Lower lobe of right lung (tissue), 2 donors: ENCODE measurements at regions not wholly inside any gene's neighbourhood (a gene's known extent, or its start where the extent isn't known, plus 50 kb on each side); places are given as distances from the start of the nearest gene placed in this dataset.

Source experiments
- ATAC-seq, 2 donors: fragments of 200-7000 bp; cut with Tn5 transposase; one replicate each; pipeline ENCODE4 v1.9.1; 2020 to 2022; ENCODE audit warnings: mild to moderate bottlenecking in 2 of 2, moderate library complexity in 2 of 2
- DNase-seq: peaks from one replicate; pipeline ENCODE4 v3.0.0-alpha.2; 2020
- H3K27ac ChIP-seq: fragments of 200-600 bp; one replicate; pipeline ENCODE4 v1.8.0; 2022
- H3K27me3 ChIP-seq: fragments of 200-600 bp; one replicate; pipeline ENCODE4 v1.8.0; 2022; ENCODE audit warnings: low read depth
- H3K36me3 ChIP-seq: fragments of 200-600 bp; one replicate; pipeline ENCODE4 v1.8.0; 2022; ENCODE audit warnings: mild to moderate bottlenecking
- H3K4me1 ChIP-seq: fragments of 200-600 bp; one replicate; pipeline ENCODE4 v1.8.0; 2022
- H3K4me3 ChIP-seq: fragments of 200-600 bp; one replicate; pipeline ENCODE4 v1.8.0; 2022; ENCODE audit warnings: mild to moderate bottlenecking
- H3K9me3 ChIP-seq: fragments of 200-600 bp; one replicate; pipeline ENCODE4 v1.8.0; 2022
- intact Hi-C: fragments of 100-400 bp; cut with DNase I; formaldehyde crosslinking; loops from one replicate; pipeline ENCODE4 v1.11.0; 2022
- TF ChIP-seq, protein P1 (sequence below): fragments of 200-600 bp; IDR thresholded peaks from one replicate; pipeline ENCODE4 v1.8.0; 2022; ENCODE audit warnings: antibody characterized with exemption, mild to moderate bottlenecking
- donor health status: DM: no; HTN: yes; CAD: no; lungs with severe emphysema.

GRCh38 chr3:36201546-36201945 is 178.8 kb upstream of the STAC start:
- no peaks in the 10 kb centered on the region for H3K27me3 ChIP-seq
- H3K36me3 ChIP-seq, result no peaks in the 10 kb centered on the region
- TF ChIP-seq, protein P1, sequence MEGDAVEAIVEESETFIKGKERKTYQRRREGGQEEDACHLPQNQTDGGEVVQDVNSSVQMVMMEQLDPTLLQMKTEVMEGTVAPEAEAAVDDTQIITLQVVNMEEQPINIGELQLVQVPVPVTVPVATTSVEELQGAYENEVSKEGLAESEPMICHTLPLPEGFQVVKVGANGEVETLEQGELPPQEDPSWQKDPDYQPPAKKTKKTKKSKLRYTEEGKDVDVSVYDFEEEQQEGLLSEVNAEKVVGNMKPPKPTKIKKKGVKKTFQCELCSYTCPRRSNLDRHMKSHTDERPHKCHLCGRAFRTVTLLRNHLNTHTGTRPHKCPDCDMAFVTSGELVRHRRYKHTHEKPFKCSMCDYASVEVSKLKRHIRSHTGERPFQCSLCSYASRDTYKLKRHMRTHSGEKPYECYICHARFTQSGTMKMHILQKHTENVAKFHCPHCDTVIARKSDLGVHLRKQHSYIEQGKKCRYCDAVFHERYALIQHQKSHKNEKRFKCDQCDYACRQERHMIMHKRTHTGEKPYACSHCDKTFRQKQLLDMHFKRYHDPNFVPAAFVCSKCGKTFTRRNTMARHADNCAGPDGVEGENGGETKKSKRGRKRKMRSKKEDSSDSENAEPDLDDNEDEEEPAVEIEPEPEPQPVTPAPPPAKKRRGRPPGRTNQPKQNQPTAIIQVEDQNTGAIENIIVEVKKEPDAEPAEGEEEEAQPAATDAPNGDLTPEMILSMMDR, result no peak
- DNase-seq (no peak), ATAC-seq (no peak)
- intact Hi-C loops, result no loop called here
- no peak overlapping the region for H3K27ac ChIP-seq
- H3K4me1 ChIP-seq, result no peaks in the 10 kb centered on the region
- H3K9me3 ChIP-seq, result no peaks in the 10 kb centered on the region
- H3K4me3 ChIP-seq, result no peak overlapping the region

- no peak for DNase-seq
- Histone ChIP-seq H3K36me3 (no peaks in the 10 kb centered on the region), H3K4me1 (no peaks in the 10 kb centered on the region), H3K27me3 (no peaks in the 10 kb centered on the region), H3K9me3 (no peaks in the 10 kb centered on the region), H3K27ac (no peak overlapping the region), H3K4me3 (no peak overlapping the region)
- no peak for ATAC-seq
- TF ChIP-seq, protein P1, result no peak
- intact Hi-C loops, result no loop called here
Observed at GRCh38 chr3:36206956-36207580, 173.2 kb upstream of the STAC start.

DNA sequence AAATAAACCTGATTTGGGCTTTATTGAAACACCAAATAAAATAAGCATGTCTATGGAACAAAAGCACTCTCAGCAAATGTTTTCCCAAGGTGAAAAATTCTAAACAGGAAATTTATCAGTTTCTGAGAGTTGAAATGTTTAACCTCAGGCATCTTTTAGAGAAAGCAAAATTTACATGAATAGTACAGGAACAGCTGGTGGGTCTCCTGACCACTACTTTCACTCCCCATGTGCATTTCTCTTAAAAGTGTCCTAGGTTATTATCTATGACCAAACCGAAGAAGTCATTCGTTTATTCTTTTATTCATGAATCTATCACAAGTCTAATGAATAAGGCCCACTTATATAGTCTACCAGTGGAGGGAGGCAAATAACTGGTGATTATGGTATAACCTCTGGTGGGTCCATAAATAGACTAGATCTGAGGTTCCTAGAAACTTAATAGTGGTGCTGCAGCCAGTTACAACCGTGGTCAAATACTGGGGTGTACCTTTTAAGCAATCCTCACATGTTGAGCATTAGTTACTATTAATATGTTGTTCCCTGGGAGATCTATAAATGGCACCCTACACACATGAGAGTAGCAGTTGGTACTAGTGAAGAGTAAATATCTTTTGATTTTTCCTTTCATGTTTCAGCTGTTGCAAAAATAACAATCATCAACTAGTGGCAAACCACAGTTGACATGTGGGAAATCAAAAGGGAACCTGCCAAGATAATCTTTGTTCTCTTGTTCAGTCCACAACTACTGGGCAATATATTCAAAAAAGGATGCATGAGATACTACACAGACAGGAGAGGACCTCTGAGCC is 169.3 kb upstream of the STAC start:
- intact Hi-C loops, result no loop called here
- Histone ChIP-seq H3K9me3 (no peaks in the 10 kb centered on the region), H3K4me3 (no peak overlapping the region), H3K4me1 (no peaks in the 10 kb centered on the region), H3K36me3 (no peaks in the 10 kb centered on the region), H3K27ac (no peak overlapping the region), H3K27me3 (no peaks in the 10 kb centered on the region)
- TF ChIP-seq, protein P1, result no peak
- ATAC-seq (no peak), DNase-seq (no peak)

GRCh38 chr3:36211652-36211999 is 168.7 kb upstream of the STAC start:
- H3K27ac ChIP-seq, result no peak overlapping the region
- intact Hi-C loops, result no loop called here
- no peaks in the 10 kb centered on the region for H3K36me3 ChIP-seq
- no peaks in the 10 kb centered on the region for H3K4me1 ChIP-seq
- H3K4me3 ChIP-seq, result no peak overlapping the region
- no peaks in the 10 kb centered on the region for H3K9me3 ChIP-seq
- TF ChIP-seq, protein P1, result no peak
- DNase-seq (no peak), ATAC-seq (no peak)
- H3K27me3 ChIP-seq, result no peaks in the 10 kb centered on the region

DNA sequence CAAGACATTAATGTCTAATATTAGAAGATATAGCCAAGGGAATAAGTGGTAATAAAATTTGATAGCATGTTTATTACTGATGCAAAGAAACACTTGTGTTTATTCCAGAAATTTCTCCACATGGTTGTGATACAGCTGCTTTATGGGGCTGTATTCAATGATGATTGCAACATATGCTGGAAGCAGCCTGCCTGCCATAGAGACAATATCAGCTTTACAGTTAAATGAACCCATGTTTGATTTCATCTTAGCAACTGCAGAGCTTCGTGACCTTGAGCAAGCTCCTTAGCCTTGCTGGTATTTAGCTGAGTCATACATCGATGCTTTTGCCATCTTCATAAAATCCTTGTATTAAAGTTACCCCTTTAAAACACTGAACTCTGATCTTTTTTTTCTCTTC is 168.1 kb upstream of the STAC start:
- TF ChIP-seq, protein P1, result no peak
- intact Hi-C loops, result no loop called here
- no peak for ATAC-seq

More for the DNA sequence above, 168.1 kb upstream of the STAC start:
- H3K9me3 ChIP-seq, result no peaks in the 10 kb centered on the region
- H3K4me1 ChIP-seq, result no peaks in the 10 kb centered on the region
- no peak for DNase-seq
- no peak overlapping the region for H3K4me3 ChIP-seq
- no peak overlapping the region for H3K27ac ChIP-seq
- no peaks in the 10 kb centered on the region for H3K36me3 ChIP-seq
- H3K27me3 ChIP-seq, result no peaks in the 10 kb centered on the region
